H9 (cell line): ENCODE measurements at regions not wholly inside any gene's neighbourhood (a gene's known extent, or its start where the extent isn't known, plus 50 kb on each side); places are given as distances from the start of the nearest gene placed in this dataset.
A peak's percentile ranks its signal among the peaks of the same experiment; 100 is the strongest.

ENCODE experiments used
- DNase-seq: peaks from one replicate; pipeline ENCODE4 v3.0.0-alpha.2; 2017
- H2AFZ ChIP-seq: one replicate; pipeline ENCODE4 v1.6.1; 2013; ENCODE audit warnings: mild to moderate bottlenecking, low read length, control low read depth, moderate library complexity
- H2AK5ac ChIP-seq: 2 replicates; pipeline ENCODE4 v1.6.1; 2013; ENCODE audit warnings: low read length, control low read depth, mixed read lengths; ENCODE audit not compliant: insufficient read length
- H2BK120ac ChIP-seq: one replicate; pipeline ENCODE4 v1.6.1; 2013; ENCODE audit warnings: low read depth, mild to moderate bottlenecking, low read length, control low read depth, inconsistent platforms; ENCODE audit not compliant: poor library complexity, severe bottlenecking
- H2BK12ac ChIP-seq: 2 replicates; pipeline ENCODE4 v1.6.1; 2013; ENCODE audit warnings: low read length, control low read depth, mixed read lengths, low read depth; ENCODE audit not compliant: insufficient read length
- H2BK15ac ChIP-seq: 2 replicates; pipeline ENCODE4 v1.6.1; 2013; ENCODE audit warnings: low read depth, low read length, control low read depth
- H2BK20ac ChIP-seq: one replicate; pipeline ENCODE4 v1.6.1; 2013; ENCODE audit warnings: low read depth, mild to moderate bottlenecking, low read length, control low read depth, inconsistent platforms; ENCODE audit not compliant: poor library complexity, severe bottlenecking
- H2BK5ac ChIP-seq: 2 replicates; pipeline ENCODE4 v1.6.1; 2013; ENCODE audit warnings: low read length, control low read depth, mixed read lengths; ENCODE audit not compliant: insufficient read length
- H3K14ac ChIP-seq: 2 replicates; pipeline ENCODE4 v1.6.1; 2013; ENCODE audit warnings: low read length, control low read depth; ENCODE audit not compliant: insufficient read depth
- H3K18ac ChIP-seq: 2 replicates; pipeline ENCODE4 v1.6.1; 2013; ENCODE audit warnings: low read depth, mild to moderate bottlenecking, mixed read lengths, low read length, control low read depth; ENCODE audit not compliant: insufficient read length
- H3K23ac ChIP-seq: 2 replicates; pipeline ENCODE4 v1.6.1; 2013; ENCODE audit warnings: low read length, control low read depth, mixed read lengths, low read depth; ENCODE audit not compliant: insufficient read length
- H3K23me2 ChIP-seq: 2 replicates; pipeline ENCODE4 v1.6.1; 2013; ENCODE audit warnings: low read depth, mild to moderate bottlenecking, mixed read lengths, low read length, control low read depth; ENCODE audit not compliant: insufficient read length, poor library complexity, severe bottlenecking
- H3K27ac ChIP-seq: 2 replicates; pipeline ENCODE4 v1.5.1; 2013; ENCODE audit warnings: low read length, control low read depth, mixed read lengths, low read depth; ENCODE audit not compliant: insufficient read length
- H3K27me3 ChIP-seq: 2 replicates; pipeline ENCODE4 v1.6.1; 2013; ENCODE audit warnings: low read length, control low read depth, inconsistent platforms; ENCODE audit not compliant: insufficient read depth
- H3K4ac ChIP-seq: 2 replicates; pipeline ENCODE4 v1.6.1; 2013; ENCODE audit warnings: low read depth, mild to moderate bottlenecking, control low read depth, inconsistent platforms, low read length, moderate library complexity
- H3K4me1 ChIP-seq: 2 replicates; pipeline ENCODE4 v1.6.1; 2013; ENCODE audit warnings: low read length, control low read depth, inconsistent platforms; ENCODE audit not compliant: insufficient read depth
- H3K4me2 ChIP-seq: 2 replicates; pipeline ENCODE4 v1.6.1; 2013; ENCODE audit warnings: low read length, control low read depth, mixed read lengths; ENCODE audit not compliant: insufficient read length, insufficient read depth
- H3K56ac ChIP-seq: 2 replicates; pipeline ENCODE4 v1.6.1; 2013; ENCODE audit warnings: low read depth, mild to moderate bottlenecking, mixed read lengths, low read length, control low read depth; ENCODE audit not compliant: insufficient read length
- H3K79me1 ChIP-seq: 2 replicates; pipeline ENCODE4 v1.6.1; 2013; ENCODE audit warnings: low read depth, mild to moderate bottlenecking, moderate library complexity, low read length, control low read depth, inconsistent platforms; ENCODE audit not compliant: insufficient read depth, poor library complexity, severe bottlenecking
- H3K79me2 ChIP-seq: 2 replicates; pipeline ENCODE4 v1.6.1; 2013; ENCODE audit warnings: low read length, control low read depth, inconsistent platforms; ENCODE audit not compliant: insufficient read depth
- H3K9ac ChIP-seq: 2 replicates; pipeline ENCODE4 v1.6.1; 2013; ENCODE audit warnings: low read length, control low read depth, mixed read lengths; ENCODE audit not compliant: insufficient read length; ENCODE audit errors: extremely low read depth
- H3K9me3 ChIP-seq: one replicate; pipeline ENCODE4 v1.6.1; 2013; ENCODE audit warnings: low read depth, low read length, inconsistent platforms; ENCODE audit not compliant: control insufficient read depth
- H3T11ph ChIP-seq: one replicate; pipeline ENCODE4 v1.6.1; 2013; ENCODE audit warnings: mild to moderate bottlenecking, low read length, control low read depth, inconsistent platforms
- H4K20me1 ChIP-seq: one replicate; pipeline ENCODE4 v1.6.1; 2013; ENCODE audit not compliant: control insufficient read depth, insufficient read length, insufficient read depth
- H4K5ac ChIP-seq: 2 replicates; pipeline ENCODE4 v1.6.1; 2013; ENCODE audit warnings: low read depth, mild to moderate bottlenecking, mixed read lengths, low read length, control low read depth; ENCODE audit not compliant: insufficient read length
- H4K8ac ChIP-seq: replicated peaks from 2 replicates; pipeline ENCODE4 v1.6.1; 2013; ENCODE audit warnings: low read length, control low read depth, mixed read lengths, low read depth; ENCODE audit not compliant: insufficient read length
- H4K91ac ChIP-seq: 2 replicates; pipeline ENCODE4 v1.6.1; 2013; ENCODE audit warnings: low read depth, mild to moderate bottlenecking, moderate library complexity, mixed read lengths, low read length, control low read depth; ENCODE audit not compliant: insufficient read length
- H3K27ac Mint-ChIP-seq, 3 experiments: 2 replicates in 2 of 3; 3 replicates in 1 of 3; pipeline ENCODE4 v1.8.0; 2020 to 2021; ENCODE audit warnings: mixed read lengths in 3 of 3, mild to moderate bottlenecking in 1 of 3, moderate library complexity in 1 of 3
- H3K27me3 Mint-ChIP-seq: 2 replicates; pipeline ENCODE4 v1.8.0; 2021; ENCODE audit warnings: low read depth, mild to moderate bottlenecking, moderate library complexity, mixed read lengths
- H3K36me3 Mint-ChIP-seq, 3 experiments: 2 replicates in 2 of 3; 3 replicates in 1 of 3; pipeline ENCODE4 v1.8.0; 2020 to 2021; ENCODE audit warnings: low read depth in 3 of 3, mixed read lengths in 3 of 3; ENCODE audit not compliant: insufficient read depth in 1 of 3
- H3K4me1 Mint-ChIP-seq, 2 experiments: 2 replicates each; pipeline ENCODE4 v1.8.0; 2020; ENCODE audit warnings: mixed read lengths in 2 of 2
- H3K4me3 Mint-ChIP-seq, 2 experiments: 2 replicates in 1 of 2; 3 replicates in 1 of 2; pipeline ENCODE4 v1.8.0; 2020 to 2021; ENCODE audit warnings: mild to moderate bottlenecking in 2 of 2, mixed read lengths in 2 of 2, moderate library complexity in 1 of 2
- H3K9me3 Mint-ChIP-seq, 2 experiments: 2 replicates in 1 of 2; 3 replicates in 1 of 2; pipeline ENCODE4 v1.8.0; 2020; ENCODE audit warnings: mild to moderate bottlenecking in 2 of 2, mixed read lengths in 2 of 2, moderate library complexity in 1 of 2
- CTCF ChIP-seq: fragments of 200-600 bp; sonication (generic); conservative IDR thresholded peaks from 3 replicates; pipeline ENCODE4 v1.8.0; 2021; ENCODE audit warnings: antibody characterized with exemption, mild to moderate bottlenecking
- WGBS: extraction: QIAGEN DNeasy Blood & Tissue Kit; methylation state at CpG from one replicate; pipeline ENCODE4 v1.1.7; 2013; ENCODE audit warnings: missing lambda C conversion rate, low lambda C conversion rate, mixed read lengths; ENCODE audit not compliant: insufficient read length; ENCODE audit errors: extremely low coverage; 5-methylcytosine and 5-hydroxymethylcytosine counted together

- TF ChIP-seq CTCF, result peak; percentile 25; the same call in 1 of the 3 replicates
- Histone ChIP-seq H3K23ac (no peak overlapping the region), H3K79me1 (no peaks in the 10 kb centered on the region), H3K18ac (no peak overlapping the region), H2BK15ac (no peak overlapping the region), H3K79me2 (no peaks in the 10 kb centered on the region), H3K56ac (no peak overlapping the region), H2AK5ac (no peak overlapping the region), H4K5ac (no peak overlapping the region), H2BK20ac (no peak overlapping the region), H4K91ac (no peak overlapping the region), H4K8ac (no peak overlapping the region), H3K27me3 (no peaks in the 10 kb centered on the region), H2BK12ac (no peak overlapping the region), H3K4me2 (no peak overlapping the region), H4K20me1 (no peaks in the 10 kb centered on the region), H2AFZ (no peak overlapping the region), H3K4ac (no peak overlapping the region), H3T11ph (no peak overlapping the region), H3K23me2 (no peaks in the 10 kb centered on the region), H2BK120ac (no peak overlapping the region), H2BK5ac (no peak overlapping the region), H3K14ac (no peak overlapping the region), H3K4me1 (no peaks in the 10 kb centered on the region), H3K9me3 (peaks cover 9% of the 10 kb centered on the region), H3K27ac (no peak overlapping the region), H3K9ac (no peak overlapping the region)
- H3K27me3 Mint-ChIP-seq, result no peaks in the 10 kb centered on the region
- H3K27ac Mint-ChIP-seq, result peak overlapping the region in 1 of 3 experiments; percentile 10; a peak in 1 of 7 replicates
- no peak for DNase-seq
- WGBS, result no CpG with 5 or more reads among the region's 3 CpGs
- H3K36me3 Mint-ChIP-seq, result peaks cover 6 to 31% (median 15%) of the 10 kb centered on the region in 3 experiments; a peak in 6 of 7 replicates
- no peak overlapping the region for H3K4me3 Mint-ChIP-seq
- peaks cover 14% of the 10 kb centered on the region in 2 experiments for H3K4me1 Mint-ChIP-seq
- H3K9me3 Mint-ChIP-seq, result peaks cover 13 to 30% of the 10 kb centered on the region in 2 experiments; a peak in 4 of 5 replicates
These were observed 671.9 kb upstream of the CBLB start for GRCh38 chr3:106540743-106541142.
